ENCODE measurements at regions not wholly inside any gene's neighbourhood (a gene's known extent, or its start where the extent isn't known, plus 50 kb on each side); places are given as distances from the start of the nearest gene placed in this dataset.
A peak's percentile ranks its signal among the peaks of the same experiment; 100 is the strongest.

DNA sequence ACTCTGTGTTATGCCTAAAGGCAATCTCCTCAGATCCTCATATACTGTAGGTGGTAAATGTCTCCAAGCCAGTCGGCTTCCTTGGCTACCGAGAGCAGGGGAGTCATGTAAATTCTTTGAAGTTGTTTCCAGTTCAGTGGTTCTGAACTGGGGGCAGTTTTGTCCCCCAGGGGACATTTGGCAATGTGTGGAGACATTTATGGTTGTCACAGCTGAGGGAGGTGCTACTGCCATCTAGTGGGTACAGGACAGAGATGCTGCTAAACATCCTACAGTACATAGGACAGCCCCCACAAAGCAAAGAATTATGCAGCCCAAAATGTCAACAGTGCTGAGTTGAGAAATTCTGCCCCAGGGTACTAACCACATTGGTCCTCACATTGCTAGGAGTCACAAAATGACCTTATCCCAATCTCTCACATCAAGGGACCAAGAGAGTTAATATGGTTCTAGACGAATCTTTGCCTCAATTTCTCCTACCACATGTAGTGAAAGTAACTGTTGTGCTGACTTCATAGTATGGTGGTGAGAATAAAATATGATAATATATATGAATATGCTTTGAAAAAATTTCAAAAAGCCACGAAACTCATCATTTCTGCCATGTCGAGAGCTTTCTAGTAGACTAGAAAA, 104.4 kb upstream of the ARHGAP24 start:
- no peak overlapping the region for H2AFZ ChIP-seq (ENCODE audit: low read length, unreplicated experiment)
- no peak overlapping the region for H3K4me3 ChIP-seq (ENCODE audit: low read depth, low read length)
- H3K27me3 ChIP-seq (ENCODE audit: insufficient read depth, low read length) = peaks cover 13% of the 10 kb centered on the region; the same call in 1 of the 2 replicates
- H3K36me3 ChIP-seq (ENCODE audit: insufficient read depth, low read length) = no peaks in the 10 kb centered on the region
- no peaks in the 10 kb centered on the region for H3K4me1 ChIP-seq (ENCODE audit: control insufficient read depth, insufficient read depth, low read length, unreplicated experiment)
- H3K79me2 ChIP-seq (ENCODE audit: control insufficient read depth, insufficient read depth, low read length, unreplicated experiment) = no peaks in the 10 kb centered on the region
- H3K27ac ChIP-seq (ENCODE audit: low read depth, low read length) = no peak overlapping the region

- Histone ChIP-seq H2AFZ (ENCODE audit: low read length, unreplicated experiment) (no peak overlapping the region), H3K4me1 (ENCODE audit: control insufficient read depth, insufficient read depth, low read length, unreplicated experiment) (no peaks in the 10 kb centered on the region), H3K79me2 (ENCODE audit: control insufficient read depth, insufficient read depth, low read length, unreplicated experiment) (no peaks in the 10 kb centered on the region), H3K27me3 (ENCODE audit: insufficient read depth, low read length) (no peaks in the 10 kb centered on the region), H3K27ac (ENCODE audit: low read depth, low read length) (no peak overlapping the region), H3K4me3 (ENCODE audit: low read depth, low read length) (no peak overlapping the region), H3K36me3 (ENCODE audit: insufficient read depth, low read length) (no peaks in the 10 kb centered on the region)
These were observed 102.0 kb upstream of the ARHGAP24 start for GRCh38 chr4:85372966-85373365.

DNA sequence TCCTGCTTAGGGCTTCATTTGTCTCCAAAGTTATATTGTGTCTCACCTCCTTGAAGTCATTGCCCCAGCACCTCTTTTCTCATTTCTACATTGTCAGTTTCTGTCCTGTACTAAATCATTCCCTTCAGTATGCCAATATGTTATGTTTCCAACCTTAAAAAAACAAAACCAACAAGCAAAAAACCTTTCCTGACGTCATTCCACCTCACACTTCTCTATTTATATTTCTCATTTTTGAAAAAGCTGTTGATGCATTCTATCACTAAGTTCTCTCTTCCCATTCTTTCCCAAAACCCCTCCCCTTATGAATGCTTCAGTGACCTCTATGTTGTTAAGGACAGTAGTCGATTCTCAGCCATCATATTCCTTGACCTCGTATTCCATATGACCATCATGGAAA, 98.7 kb upstream of the ARHGAP24 start:
- no peaks in the 10 kb centered on the region for H3K36me3 ChIP-seq (ENCODE audit: insufficient read depth, low read length)
- no peaks in the 10 kb centered on the region for H3K27me3 ChIP-seq (ENCODE audit: insufficient read depth, low read length)
- no peak overlapping the region for H3K27ac ChIP-seq (ENCODE audit: low read depth, low read length)
- H2AFZ ChIP-seq (ENCODE audit: low read length, unreplicated experiment) = no peak overlapping the region
- no peaks in the 10 kb centered on the region for H3K79me2 ChIP-seq (ENCODE audit: control insufficient read depth, insufficient read depth, low read length, unreplicated experiment)
- no peaks in the 10 kb centered on the region for H3K4me1 ChIP-seq (ENCODE audit: control insufficient read depth, insufficient read depth, low read length, unreplicated experiment)
- H3K4me3 ChIP-seq (ENCODE audit: low read depth, low read length) = no peak overlapping the region

DNA sequence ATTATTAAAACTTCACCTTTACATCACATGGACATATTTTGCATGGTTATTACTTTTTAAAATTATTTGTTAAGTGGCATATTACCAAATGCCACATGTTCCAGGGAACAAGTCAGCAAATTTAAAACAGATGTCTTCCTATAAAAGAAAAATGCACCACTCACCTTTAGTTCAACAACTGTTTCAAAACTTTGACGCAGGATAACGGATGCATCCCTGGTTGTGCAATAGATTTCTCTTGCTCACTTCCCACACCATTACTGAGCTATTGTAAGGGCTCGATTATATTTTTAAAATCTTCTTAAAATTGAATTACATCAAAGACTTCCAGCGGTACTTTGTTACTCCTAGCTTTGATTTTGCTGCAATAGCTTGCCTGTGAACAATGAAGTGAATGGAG, 93.0 kb upstream of the ARHGAP24 start:
- Histone ChIP-seq H2AFZ (ENCODE audit: low read length, unreplicated experiment) (no peak overlapping the region), H3K27me3 (ENCODE audit: insufficient read depth, low read length) (no peaks in the 10 kb centered on the region), H3K4me1 (ENCODE audit: control insufficient read depth, insufficient read depth, low read length, unreplicated experiment) (no peaks in the 10 kb centered on the region), H3K36me3 (ENCODE audit: insufficient read depth, low read length) (no peaks in the 10 kb centered on the region), H3K4me3 (ENCODE audit: low read depth, low read length) (no peak overlapping the region), H3K27ac (ENCODE audit: low read depth, low read length) (no peak overlapping the region), H3K79me2 (ENCODE audit: control insufficient read depth, insufficient read depth, low read length, unreplicated experiment) (no peaks in the 10 kb centered on the region)

- Histone ChIP-seq H3K27ac (ENCODE audit: low read depth, low read length) (no peak overlapping the region), H3K4me1 (ENCODE audit: control insufficient read depth, insufficient read depth, low read length, unreplicated experiment) (peaks cover 6% of the 10 kb centered on the region), H3K36me3 (ENCODE audit: insufficient read depth, low read length) (no peaks in the 10 kb centered on the region), H3K27me3 (ENCODE audit: insufficient read depth, low read length) (no peaks in the 10 kb centered on the region), H3K79me2 (ENCODE audit: control insufficient read depth, insufficient read depth, low read length, unreplicated experiment) (no peaks in the 10 kb centered on the region), H3K4me3 (ENCODE audit: low read depth, low read length) (no peak overlapping the region), H2AFZ (ENCODE audit: low read length, unreplicated experiment) (no peak overlapping the region)
These were observed 83.9 kb upstream of the ARHGAP24 start for GRCh38 chr4:85391071-85391470.

DNA sequence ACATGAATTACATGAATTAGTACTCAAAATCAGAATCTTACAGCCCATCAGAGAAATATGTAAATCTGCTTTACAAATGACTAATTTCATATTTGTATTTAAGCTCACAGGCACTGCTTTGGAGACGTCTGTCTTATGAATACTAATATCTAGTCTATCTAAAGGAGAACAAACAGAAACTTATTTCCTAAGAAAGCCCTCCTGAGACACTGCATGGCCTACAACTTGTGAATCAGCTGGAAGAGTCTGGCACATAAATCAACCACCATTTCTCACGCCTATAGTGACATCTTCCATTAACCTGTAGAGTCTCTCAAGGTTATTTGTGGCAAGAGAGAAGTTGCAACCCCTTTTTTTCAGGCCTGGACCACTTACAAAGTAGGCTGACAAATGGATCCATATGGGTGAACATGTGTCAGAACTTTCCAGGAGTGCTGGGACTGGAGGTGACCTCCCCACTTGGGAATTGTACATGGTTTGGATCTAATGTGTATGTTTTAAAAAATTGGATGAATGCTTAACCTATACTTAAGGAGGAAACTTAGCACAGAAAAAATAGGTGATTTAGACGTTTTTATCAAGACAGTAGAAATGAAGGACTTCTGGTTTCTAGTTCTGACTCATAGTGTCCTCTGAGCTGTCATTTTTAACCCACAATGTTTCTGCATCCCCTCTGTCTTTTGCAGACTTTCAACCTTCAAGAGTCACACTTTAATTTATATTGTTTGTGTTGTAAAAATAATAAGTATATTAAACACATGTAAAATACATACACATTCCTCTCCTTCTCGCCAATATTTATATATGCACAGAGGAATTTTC, 83.2 kb upstream of the ARHGAP24 start:
- Histone ChIP-seq H3K27me3 (ENCODE audit: insufficient read depth, low read length) (no peaks in the 10 kb centered on the region), H2AFZ (ENCODE audit: low read length, unreplicated experiment) (no peak overlapping the region), H3K36me3 (ENCODE audit: insufficient read depth, low read length) (no peaks in the 10 kb centered on the region), H3K4me3 (ENCODE audit: low read depth, low read length) (no peak overlapping the region), H3K4me1 (ENCODE audit: control insufficient read depth, insufficient read depth, low read length, unreplicated experiment) (peaks cover 6% of the 10 kb centered on the region), H3K79me2 (ENCODE audit: control insufficient read depth, insufficient read depth, low read length, unreplicated experiment) (no peaks in the 10 kb centered on the region), H3K27ac (ENCODE audit: low read depth, low read length) (no peak overlapping the region)

- Histone ChIP-seq H3K27me3 (ENCODE audit: insufficient read depth, low read length) (no peaks in the 10 kb centered on the region), H2AFZ (ENCODE audit: low read length, unreplicated experiment) (no peak overlapping the region), H3K27ac (ENCODE audit: low read depth, low read length) (no peak overlapping the region), H3K4me1 (ENCODE audit: control insufficient read depth, insufficient read depth, low read length, unreplicated experiment) (peaks cover 6% of the 10 kb centered on the region), H3K4me3 (ENCODE audit: low read depth, low read length) (no peak overlapping the region), H3K36me3 (ENCODE audit: insufficient read depth, low read length) (no peaks in the 10 kb centered on the region), H3K79me2 (ENCODE audit: control insufficient read depth, insufficient read depth, low read length, unreplicated experiment) (no peaks in the 10 kb centered on the region)
These were observed 81.7 kb upstream of the ARHGAP24 start for GRCh38 chr4:85393201-85393600.

DNA sequence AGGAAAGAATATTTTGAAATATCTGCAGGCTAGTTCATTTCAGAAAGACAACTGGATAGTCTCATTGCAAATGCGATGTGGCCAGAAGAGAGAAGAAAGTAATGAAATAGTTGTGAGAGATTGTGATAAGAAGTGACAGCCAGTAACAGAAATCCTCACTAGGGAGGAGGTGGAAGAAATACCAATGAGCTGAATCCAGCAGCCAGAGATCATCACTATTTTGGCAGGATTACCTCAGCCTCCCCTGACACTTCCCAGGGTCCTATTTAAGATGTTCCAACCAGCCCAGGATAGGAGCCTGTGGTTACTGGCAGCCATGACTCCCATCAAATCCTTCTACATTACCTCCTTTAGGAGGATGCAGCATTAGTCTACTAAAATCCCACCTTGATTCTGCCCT, 76.7 kb upstream of the ARHGAP24 start:
- H3K27ac ChIP-seq (ENCODE audit: low read depth, low read length) = peak overlapping the region; percentile 13; the same call in 1 of the 2 replicates
- no peak overlapping the region for H3K4me3 ChIP-seq (ENCODE audit: low read depth, low read length)
- H2AFZ ChIP-seq (ENCODE audit: low read length, unreplicated experiment) = no peak overlapping the region
- H3K79me2 ChIP-seq (ENCODE audit: control insufficient read depth, insufficient read depth, low read length, unreplicated experiment) = no peaks in the 10 kb centered on the region
- no peaks in the 10 kb centered on the region for H3K36me3 ChIP-seq (ENCODE audit: insufficient read depth, low read length)
- H3K27me3 ChIP-seq (ENCODE audit: insufficient read depth, low read length) = no peaks in the 10 kb centered on the region
- peaks cover 6% of the 10 kb centered on the region for H3K4me1 ChIP-seq (ENCODE audit: control insufficient read depth, insufficient read depth, low read length, unreplicated experiment)

DNA sequence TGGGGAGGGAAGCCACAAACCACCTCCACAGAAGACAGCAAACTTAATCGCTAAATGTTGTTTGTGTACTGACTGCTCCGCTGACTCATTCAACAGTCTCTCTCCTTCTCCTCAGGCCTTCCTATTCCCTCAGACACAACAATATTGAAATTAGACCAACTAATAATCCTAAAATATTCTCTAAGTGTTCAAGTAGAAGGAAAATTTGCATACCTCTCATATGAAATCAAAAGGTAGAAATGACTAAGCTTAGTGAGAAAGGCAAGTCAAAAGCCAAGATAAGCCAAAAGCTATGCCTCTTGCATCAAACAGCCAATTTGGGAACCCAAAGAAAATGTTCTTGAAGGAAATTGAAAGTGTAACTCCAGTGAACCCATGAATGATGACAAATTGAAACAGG, 75.7 kb upstream of the ARHGAP24 start:
- Histone ChIP-seq H3K27ac (ENCODE audit: low read depth, low read length) (no peak overlapping the region), H3K4me3 (ENCODE audit: low read depth, low read length) (no peak overlapping the region), H2AFZ (ENCODE audit: low read length, unreplicated experiment) (no peak overlapping the region), H3K27me3 (ENCODE audit: insufficient read depth, low read length) (no peaks in the 10 kb centered on the region), H3K4me1 (ENCODE audit: control insufficient read depth, insufficient read depth, low read length, unreplicated experiment) (peaks cover 6% of the 10 kb centered on the region), H3K79me2 (ENCODE audit: control insufficient read depth, insufficient read depth, low read length, unreplicated experiment) (no peaks in the 10 kb centered on the region), H3K36me3 (ENCODE audit: insufficient read depth, low read length) (no peaks in the 10 kb centered on the region)

DNA sequence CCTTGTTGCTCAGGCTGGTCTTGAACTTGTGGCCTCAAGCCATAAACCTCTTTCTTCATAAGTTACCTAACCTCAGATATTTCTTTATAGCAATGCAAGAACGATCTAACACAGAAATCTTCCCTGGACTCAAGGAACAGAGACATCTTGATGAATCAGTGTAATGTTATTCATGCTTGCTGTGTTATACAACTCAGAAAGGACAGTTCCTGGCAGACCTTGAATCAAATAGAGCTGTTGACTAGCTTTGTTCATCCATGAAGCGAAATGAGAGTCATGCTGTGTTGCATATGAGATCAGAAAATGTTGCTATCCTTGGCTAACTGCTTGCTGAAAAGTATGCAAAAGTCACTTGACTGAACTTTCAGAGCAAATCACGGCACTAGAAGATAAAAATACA, 72.6 kb upstream of the ARHGAP24 start:
- Histone ChIP-seq H3K79me2 (ENCODE audit: control insufficient read depth, insufficient read depth, low read length, unreplicated experiment) (no peaks in the 10 kb centered on the region), H3K36me3 (ENCODE audit: insufficient read depth, low read length) (no peaks in the 10 kb centered on the region), H2AFZ (ENCODE audit: low read length, unreplicated experiment) (no peak overlapping the region), H3K4me1 (ENCODE audit: control insufficient read depth, insufficient read depth, low read length, unreplicated experiment) (peaks cover 6% of the 10 kb centered on the region), H3K27ac (ENCODE audit: low read depth, low read length) (peak overlapping the region; percentile 1; the same call in 1 of the 2 replicates), H3K27me3 (ENCODE audit: insufficient read depth, low read length) (no peaks in the 10 kb centered on the region), H3K4me3 (ENCODE audit: low read depth, low read length) (no peak overlapping the region)

- Histone ChIP-seq H3K36me3 (ENCODE audit: insufficient read depth, low read length) (no peaks in the 10 kb centered on the region), H3K4me3 (ENCODE audit: low read depth, low read length) (no peak overlapping the region), H3K27me3 (ENCODE audit: insufficient read depth, low read length) (no peaks in the 10 kb centered on the region), H3K4me1 (ENCODE audit: control insufficient read depth, insufficient read depth, low read length, unreplicated experiment) (peaks cover 12% of the 10 kb centered on the region), H2AFZ (ENCODE audit: low read length, unreplicated experiment) (no peak overlapping the region), H3K79me2 (ENCODE audit: control insufficient read depth, insufficient read depth, low read length, unreplicated experiment) (no peaks in the 10 kb centered on the region), H3K27ac (ENCODE audit: low read depth, low read length) (no peak overlapping the region)
These were observed 68.8 kb upstream of the ARHGAP24 start for GRCh38 chr4:85406185-85406584.
